Activated naive CD4-positive, alpha-beta T cell treated with anti-CD3 and anti-CD28 coated beads, Interleukin-2, amount 50 U/mL, for 24 hours (primary cell): ENCODE measurements at regions not wholly inside any gene's neighbourhood (a gene's known extent, or its start where the extent isn't known, plus 50 kb on each side); places are given as distances from the start of the nearest gene placed in this dataset.
"Not testable (repeated sequence)": the region's sequence is repeated elsewhere in the genome, so short reads cannot be mapped to it uniquely, and the experiment has no call there.

Experiments
- H3K27ac Mint-ChIP-seq: one replicate; pipeline ENCODE4 v1.8.0; 2021; ENCODE audit warnings: mild to moderate bottlenecking, mixed read lengths
- H3K27me3 Mint-ChIP-seq: one replicate; pipeline ENCODE4 v1.8.0; 2021; ENCODE audit warnings: mixed read lengths
- H3K36me3 Mint-ChIP-seq: one replicate; pipeline ENCODE4 v1.8.0; 2021; ENCODE audit warnings: mixed read lengths
- H3K4me1 Mint-ChIP-seq: one replicate; pipeline ENCODE4 v1.8.0; 2021; ENCODE audit warnings: mixed read lengths
- H3K4me3 Mint-ChIP-seq: one replicate; pipeline ENCODE4 v1.8.0; 2021; ENCODE audit warnings: mild to moderate bottlenecking, mixed read lengths
- H3K9me3 Mint-ChIP-seq: one replicate; pipeline ENCODE4 v1.8.0; 2021; ENCODE audit warnings: mixed read lengths

DNA sequence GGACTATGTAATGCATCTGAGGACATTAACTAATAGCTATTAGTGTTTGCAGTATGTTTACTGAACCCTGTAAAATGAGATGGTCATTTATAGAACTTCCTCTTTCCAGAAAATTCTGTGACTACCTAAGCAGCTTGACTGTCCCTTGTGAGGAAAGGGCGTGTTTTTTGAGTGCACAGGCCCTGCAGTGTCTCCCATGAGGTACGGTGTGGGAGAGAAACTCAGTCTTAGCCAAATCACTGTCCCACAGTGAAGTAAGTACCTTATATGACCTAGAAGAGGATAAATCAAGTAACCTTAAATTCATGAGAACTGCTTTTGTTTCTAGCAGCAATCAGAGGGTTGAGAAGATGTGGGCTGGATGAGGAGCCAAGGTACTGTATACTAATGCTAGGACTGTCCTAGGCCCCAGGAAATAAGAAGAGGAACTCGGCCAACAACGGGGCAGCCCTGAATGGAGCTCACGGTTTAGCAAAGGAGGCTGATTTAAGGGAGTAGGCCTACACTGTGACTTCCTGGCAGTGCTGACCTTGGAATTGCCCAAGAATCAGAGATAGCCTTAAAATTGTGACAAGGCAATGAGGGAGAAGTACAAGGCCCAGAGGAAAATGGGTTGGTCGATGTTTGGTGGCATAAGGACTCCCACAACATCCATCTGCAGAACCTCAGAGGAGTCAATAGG lies 103.5 kb upstream of the CTAGE1 start:
- Mint-ChIP-seq H3K27me3 (no peaks in the 10 kb centered on the region), H3K4me3 (no peak overlapping the region), H3K4me1 (no peaks in the 10 kb centered on the region)

DNA sequence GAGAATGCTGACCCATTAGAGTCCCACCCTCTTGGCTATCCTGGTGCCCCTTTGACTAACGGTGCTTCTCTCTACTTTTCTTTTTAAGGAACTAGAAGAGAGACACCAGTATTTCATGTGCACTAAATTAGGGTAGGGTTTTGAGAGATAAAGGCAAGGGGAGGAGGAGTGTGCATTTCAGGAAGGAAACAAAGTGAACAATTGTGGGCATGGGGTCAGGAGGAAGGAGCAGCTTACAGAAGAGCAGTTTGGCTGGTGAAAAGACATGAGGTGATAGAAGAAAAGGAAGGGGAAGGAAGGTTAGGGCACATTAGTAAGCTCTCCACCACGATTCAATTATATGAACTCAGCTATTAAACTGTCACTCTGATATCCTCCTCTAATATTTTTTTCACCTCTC lies 105.8 kb upstream of the CTAGE1 start:
- H3K27ac Mint-ChIP-seq = no peak overlapping the region

More for the DNA sequence above, 103.5 kb upstream of the CTAGE1 start:
- Mint-ChIP-seq H3K36me3 (no peaks in the 10 kb centered on the region), H3K9me3 (no peaks in the 10 kb centered on the region), H3K27ac (no peak overlapping the region)

GRCh38 chr18:22524783-22525182 lies 107.1 kb upstream of the CTAGE1 start:
- no peak overlapping the region for H3K27ac Mint-ChIP-seq
- no peaks in the 10 kb centered on the region for H3K27me3 Mint-ChIP-seq
- H3K4me1 Mint-ChIP-seq = no peaks in the 10 kb centered on the region
- no peak overlapping the region for H3K4me3 Mint-ChIP-seq
- H3K9me3 Mint-ChIP-seq = peaks cover 5% of the 10 kb centered on the region
- H3K36me3 Mint-ChIP-seq = no peaks in the 10 kb centered on the region

More for the DNA sequence above, 105.8 kb upstream of the CTAGE1 start:
- no peaks in the 10 kb centered on the region for H3K4me1 Mint-ChIP-seq
- peaks cover 5% of the 10 kb centered on the region for H3K9me3 Mint-ChIP-seq
- no peaks in the 10 kb centered on the region for H3K36me3 Mint-ChIP-seq
- H3K27me3 Mint-ChIP-seq = no peaks in the 10 kb centered on the region
- H3K4me3 Mint-ChIP-seq = no peak overlapping the region

DNA sequence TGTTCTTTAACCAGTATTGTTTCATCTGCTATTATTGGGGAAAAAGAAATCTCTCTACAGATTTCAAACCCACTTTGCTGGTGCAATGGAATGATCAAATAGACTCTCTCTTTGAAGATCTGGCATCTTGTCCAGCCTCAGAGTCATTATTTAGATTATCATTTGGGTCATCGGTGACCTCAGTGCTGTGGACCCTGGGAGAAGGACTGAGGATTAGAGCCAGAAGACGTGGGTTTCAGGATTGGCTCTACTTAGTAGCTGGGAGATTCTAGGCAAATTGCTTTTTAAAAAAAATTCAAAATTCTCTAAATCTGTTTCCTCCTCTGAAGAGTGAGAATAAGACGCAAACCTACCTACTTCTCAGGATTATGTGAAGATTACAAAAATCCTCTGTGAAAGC lies 107.6 kb upstream of the CTAGE1 start:
- Mint-ChIP-seq H3K4me3 (no peak overlapping the region), H3K36me3 (no peaks in the 10 kb centered on the region), H3K4me1 (no peaks in the 10 kb centered on the region), H3K27me3 (no peaks in the 10 kb centered on the region), H3K9me3 (peaks cover 5% of the 10 kb centered on the region), H3K27ac (no peak overlapping the region)

- no peaks in the 10 kb centered on the region for H3K4me1 Mint-ChIP-seq
- H3K27ac Mint-ChIP-seq = no peak overlapping the region
- H3K27me3 Mint-ChIP-seq = no peaks in the 10 kb centered on the region
- no peaks in the 10 kb centered on the region for H3K36me3 Mint-ChIP-seq
- H3K9me3 Mint-ChIP-seq = peaks cover 5% of the 10 kb centered on the region
- no peak overlapping the region for H3K4me3 Mint-ChIP-seq
Measured at GRCh38 chr18:22525883-22526282, 108.2 kb upstream of the CTAGE1 start.

DNA sequence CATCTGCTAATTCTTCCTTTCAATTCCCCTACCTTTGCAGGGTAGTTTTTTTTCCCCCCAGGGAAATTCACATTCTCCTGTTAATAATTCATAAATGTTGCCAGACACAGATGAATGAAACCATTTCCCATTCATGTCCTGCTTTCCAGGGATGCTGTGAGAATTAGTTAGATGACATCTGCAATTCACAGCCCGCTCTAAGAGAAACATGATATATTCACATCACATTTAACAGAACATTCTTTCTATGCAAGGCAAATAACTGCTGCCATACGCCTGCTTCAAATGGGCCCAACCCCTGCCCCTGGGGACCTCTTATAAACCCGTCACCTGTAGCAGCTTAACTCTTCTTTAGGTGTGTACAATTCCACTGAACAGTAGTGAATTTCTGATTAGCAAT lies 110.6 kb upstream of the CTAGE1 start:
- Mint-ChIP-seq H3K27ac (no peak overlapping the region), H3K4me1 (no peaks in the 10 kb centered on the region), H3K9me3 (peaks cover 5% of the 10 kb centered on the region), H3K4me3 (no peak overlapping the region), H3K36me3 (no peaks in the 10 kb centered on the region), H3K27me3 (no peaks in the 10 kb centered on the region)

DNA sequence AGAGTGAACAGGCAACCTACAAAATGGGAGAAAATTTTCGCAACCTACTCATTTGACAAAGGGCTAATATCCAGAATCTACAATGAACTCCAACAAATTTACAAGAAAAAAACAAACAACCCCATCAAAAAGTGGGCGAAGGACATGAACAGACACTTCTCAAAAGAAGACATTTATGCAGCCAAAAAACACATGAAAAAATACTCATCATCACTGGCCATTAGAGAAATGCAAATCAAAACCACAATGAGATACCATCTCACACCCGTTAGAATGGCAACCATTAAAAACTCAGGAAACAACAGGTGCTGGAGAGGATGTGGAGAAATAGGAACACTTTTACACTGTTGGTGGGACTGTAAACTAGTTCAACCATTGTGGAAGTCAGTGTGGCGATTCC lies 117.0 kb upstream of the CTAGE1 start:
- not testable (repeated sequence) for H3K4me3 Mint-ChIP-seq

GRCh38 chr18:22536558-22536957 lies 118.8 kb upstream of the CTAGE1 start:
- H3K9me3 Mint-ChIP-seq = peaks cover 5% of the 10 kb centered on the region
- H3K27ac Mint-ChIP-seq = no peak overlapping the region
- H3K27me3 Mint-ChIP-seq = no peaks in the 10 kb centered on the region
- H3K4me1 Mint-ChIP-seq = no peaks in the 10 kb centered on the region
- H3K4me3 Mint-ChIP-seq = no peak overlapping the region
- no peaks in the 10 kb centered on the region for H3K36me3 Mint-ChIP-seq

More for the DNA sequence above, 117.0 kb upstream of the CTAGE1 start:
- H3K4me1 Mint-ChIP-seq, H3K27me3 Mint-ChIP-seq, H3K36me3 Mint-ChIP-seq, H3K9me3 Mint-ChIP-seq, H3K27ac Mint-ChIP-seq: not testable (repeated sequence)

GRCh38 chr18:22538426-22538825 lies 120.7 kb upstream of the CTAGE1 start:
- Mint-ChIP-seq H3K4me1 (no peaks in the 10 kb centered on the region), H3K36me3 (no peaks in the 10 kb centered on the region), H3K9me3 (peaks cover 5% of the 10 kb centered on the region)

GRCh38 chr18:22539051-22539765 lies 121.5 kb upstream of the CTAGE1 start:
- no peak overlapping the region for H3K27ac Mint-ChIP-seq
- no peaks in the 10 kb centered on the region for H3K4me1 Mint-ChIP-seq
- peaks cover 5% of the 10 kb centered on the region for H3K9me3 Mint-ChIP-seq
- H3K36me3 Mint-ChIP-seq = no peaks in the 10 kb centered on the region
- H3K27me3 Mint-ChIP-seq = no peaks in the 10 kb centered on the region
- H3K4me3 Mint-ChIP-seq = no peak overlapping the region

More at GRCh38 chr18:22538426-22538825, 120.7 kb upstream of the CTAGE1 start:
- no peak overlapping the region for H3K27ac Mint-ChIP-seq
- no peak overlapping the region for H3K4me3 Mint-ChIP-seq
- no peaks in the 10 kb centered on the region for H3K27me3 Mint-ChIP-seq

DNA sequence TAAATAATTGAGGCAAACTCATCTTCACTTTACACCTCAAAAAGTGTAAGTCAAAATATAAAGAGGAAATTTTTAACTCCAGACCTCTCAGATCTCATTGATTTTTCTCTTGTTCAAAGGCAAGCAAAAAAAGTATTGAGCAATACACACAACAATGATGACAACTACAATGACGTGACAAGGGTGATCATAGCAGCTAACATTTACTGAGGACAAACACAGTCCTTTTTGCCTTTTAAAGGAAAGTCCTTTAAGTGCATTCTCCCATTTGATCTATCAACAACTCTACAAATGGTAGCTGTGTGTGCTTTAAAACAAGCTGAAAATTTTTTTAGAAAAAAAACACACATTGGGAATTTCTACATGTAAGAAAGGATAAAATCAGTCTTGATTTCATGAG lies 123.5 kb upstream of the CTAGE1 start:
- H3K36me3 Mint-ChIP-seq = no peaks in the 10 kb centered on the region
- H3K27me3 Mint-ChIP-seq = no peaks in the 10 kb centered on the region
- H3K4me1 Mint-ChIP-seq = no peaks in the 10 kb centered on the region

DNA sequence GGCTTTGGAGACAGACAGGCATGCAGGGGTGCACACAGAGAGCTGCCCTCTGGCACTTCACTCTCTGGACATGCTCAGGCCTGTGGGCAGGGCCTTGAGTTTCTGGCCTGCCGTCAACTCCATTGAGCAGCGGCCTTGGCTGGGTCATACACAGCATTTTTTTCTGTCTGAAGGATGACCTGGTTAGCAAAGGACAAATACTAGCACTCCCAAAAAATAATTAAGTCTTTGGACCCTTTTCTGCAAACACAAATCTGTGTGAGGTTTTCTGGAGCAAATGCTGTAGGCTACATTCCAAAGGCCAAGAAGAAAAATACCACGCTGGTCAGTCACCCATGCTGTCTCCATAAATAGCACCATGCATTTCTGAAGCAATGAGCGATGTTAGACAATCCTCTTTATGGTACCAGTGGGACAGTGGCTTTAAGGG lies 124.7 kb upstream of the CTAGE1 start:
- Mint-ChIP-seq H3K4me1 (no peaks in the 10 kb centered on the region), H3K4me3 (no peak overlapping the region), H3K36me3 (no peaks in the 10 kb centered on the region), H3K27me3 (no peaks in the 10 kb centered on the region), H3K9me3 (peaks cover 5% of the 10 kb centered on the region), H3K27ac (no peak overlapping the region)

More for the DNA sequence above, 123.5 kb upstream of the CTAGE1 start:
- no peak overlapping the region for H3K27ac Mint-ChIP-seq
- H3K9me3 Mint-ChIP-seq = peaks cover 5% of the 10 kb centered on the region
- no peak overlapping the region for H3K4me3 Mint-ChIP-seq

DNA sequence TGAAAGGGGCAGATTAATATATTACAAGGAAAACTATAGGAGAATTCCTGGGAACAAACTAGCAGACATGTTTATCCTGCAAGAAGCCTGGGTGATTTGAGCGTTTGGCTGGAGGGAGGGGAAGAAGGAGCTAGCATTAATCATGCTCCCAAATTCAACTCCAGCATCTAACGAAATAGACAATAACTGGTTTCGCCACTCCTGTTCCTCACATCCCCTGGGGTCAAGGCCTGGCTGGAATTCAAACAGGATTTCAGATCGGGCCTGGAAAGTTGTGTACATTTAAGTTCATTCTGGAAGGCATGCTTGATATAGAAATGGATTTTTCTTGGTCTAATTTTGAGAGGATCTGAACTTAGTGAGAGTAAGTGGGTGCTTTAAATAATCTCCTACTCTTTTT lies 126.1 kb upstream of the CTAGE1 start:
- peaks cover 5% of the 10 kb centered on the region for H3K9me3 Mint-ChIP-seq
- no peak overlapping the region for H3K27ac Mint-ChIP-seq
- no peaks in the 10 kb centered on the region for H3K4me1 Mint-ChIP-seq
- H3K4me3 Mint-ChIP-seq = no peak overlapping the region
- H3K27me3 Mint-ChIP-seq = no peaks in the 10 kb centered on the region
- H3K36me3 Mint-ChIP-seq = no peaks in the 10 kb centered on the region

GRCh38 chr18:22544626-22545025 lies 126.9 kb upstream of the CTAGE1 start:
- H3K9me3 Mint-ChIP-seq = peaks cover 5% of the 10 kb centered on the region
- no peaks in the 10 kb centered on the region for H3K4me1 Mint-ChIP-seq
- no peaks in the 10 kb centered on the region for H3K36me3 Mint-ChIP-seq
- H3K27me3 Mint-ChIP-seq = no peaks in the 10 kb centered on the region
- no peak overlapping the region for H3K27ac Mint-ChIP-seq
- no peak overlapping the region for H3K4me3 Mint-ChIP-seq

- Mint-ChIP-seq H3K4me3 (no peak overlapping the region), H3K27ac (no peak overlapping the region), H3K4me1 (no peaks in the 10 kb centered on the region), H3K36me3 (no peaks in the 10 kb centered on the region), H3K9me3 (peaks cover 4% of the 10 kb centered on the region), H3K27me3 (no peaks in the 10 kb centered on the region)
Measured at GRCh38 chr18:22545066-22545760, 127.5 kb upstream of the CTAGE1 start.
